ENCODE measurements at regions not wholly inside any gene's neighbourhood (a gene's known extent, or its start where the extent isn't known, plus 50 kb on each side); places are given as distances from the start of the nearest gene placed in this dataset.

DNA sequence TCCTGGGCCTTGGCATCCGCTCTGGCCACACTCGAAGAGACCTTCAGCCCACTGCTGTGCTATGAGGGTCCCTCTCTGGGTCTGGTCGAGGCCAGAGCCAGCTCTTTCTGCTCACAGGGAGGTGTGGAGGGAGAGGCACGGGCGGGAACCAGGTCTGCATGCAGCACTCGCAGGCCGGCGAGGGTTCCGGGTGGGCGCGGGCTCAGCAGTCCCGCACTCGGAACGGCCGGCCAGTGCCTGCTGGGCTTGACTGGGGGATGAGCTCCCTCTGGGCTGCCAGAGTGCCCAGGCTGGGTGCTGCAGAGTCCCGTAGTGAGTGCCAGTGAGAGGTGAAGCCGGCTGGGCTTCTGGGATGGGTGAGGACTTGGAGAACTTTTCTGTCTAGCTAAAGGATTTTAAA is 882.7 kb downstream of the XPNPEP1 start:
- DNase-seq (ENCODE audit: extremely low read depth, insufficient read length): no peak
- H3K36me3 ChIP-seq (ENCODE audit: control insufficient read depth, insufficient read depth, low read length): no peaks in the 10 kb centered on the region
- no peak overlapping the region for H3K4me3 ChIP-seq (replicated peaks; ENCODE audit: low read depth, low read length)
- no peaks in the 10 kb centered on the region for H3K27me3 ChIP-seq (replicated peaks; ENCODE audit: control insufficient read depth, insufficient read depth, low read length)
- TF ChIP-seq, protein P1, sequence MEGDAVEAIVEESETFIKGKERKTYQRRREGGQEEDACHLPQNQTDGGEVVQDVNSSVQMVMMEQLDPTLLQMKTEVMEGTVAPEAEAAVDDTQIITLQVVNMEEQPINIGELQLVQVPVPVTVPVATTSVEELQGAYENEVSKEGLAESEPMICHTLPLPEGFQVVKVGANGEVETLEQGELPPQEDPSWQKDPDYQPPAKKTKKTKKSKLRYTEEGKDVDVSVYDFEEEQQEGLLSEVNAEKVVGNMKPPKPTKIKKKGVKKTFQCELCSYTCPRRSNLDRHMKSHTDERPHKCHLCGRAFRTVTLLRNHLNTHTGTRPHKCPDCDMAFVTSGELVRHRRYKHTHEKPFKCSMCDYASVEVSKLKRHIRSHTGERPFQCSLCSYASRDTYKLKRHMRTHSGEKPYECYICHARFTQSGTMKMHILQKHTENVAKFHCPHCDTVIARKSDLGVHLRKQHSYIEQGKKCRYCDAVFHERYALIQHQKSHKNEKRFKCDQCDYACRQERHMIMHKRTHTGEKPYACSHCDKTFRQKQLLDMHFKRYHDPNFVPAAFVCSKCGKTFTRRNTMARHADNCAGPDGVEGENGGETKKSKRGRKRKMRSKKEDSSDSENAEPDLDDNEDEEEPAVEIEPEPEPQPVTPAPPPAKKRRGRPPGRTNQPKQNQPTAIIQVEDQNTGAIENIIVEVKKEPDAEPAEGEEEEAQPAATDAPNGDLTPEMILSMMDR (IDR thresholded peaks at IDR 0.05; ENCODE audit: insufficient read depth, low read length, poor library complexity, severe bottlenecking): no peak

DNA sequence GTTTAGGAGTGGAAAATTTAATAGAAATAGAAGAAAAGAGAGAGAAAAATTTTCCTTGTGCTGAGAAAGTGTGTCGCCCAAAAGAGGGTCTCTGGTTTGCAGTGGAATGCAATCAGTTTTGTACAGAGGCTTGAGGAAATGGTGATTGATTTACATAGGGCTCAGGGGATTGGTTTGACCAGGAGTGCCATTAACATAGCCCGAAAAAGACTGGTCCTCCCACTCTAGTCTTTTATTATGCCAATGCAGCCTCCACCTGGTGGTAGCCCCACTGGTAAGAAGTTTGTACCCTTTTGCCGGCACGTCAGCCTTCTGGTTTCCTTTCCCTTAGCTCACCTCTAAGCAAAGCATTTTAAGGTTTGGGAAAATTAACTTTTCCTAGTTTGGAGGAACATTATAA is 885.3 kb downstream of the XPNPEP1 start:
- Histone ChIP-seq H3K27me3 (replicated peaks; ENCODE audit: control insufficient read depth, insufficient read depth, low read length) (no peaks in the 10 kb centered on the region), H3K36me3 (ENCODE audit: control insufficient read depth, insufficient read depth, low read length) (no peaks in the 10 kb centered on the region), H3K4me3 (replicated peaks; ENCODE audit: low read depth, low read length) (no peak overlapping the region)
- no peak for DNase-seq (ENCODE audit: extremely low read depth, insufficient read length)
- TF ChIP-seq, protein P1 (IDR thresholded peaks at IDR 0.05; ENCODE audit: insufficient read depth, low read length, poor library complexity, severe bottlenecking): no peak

DNA sequence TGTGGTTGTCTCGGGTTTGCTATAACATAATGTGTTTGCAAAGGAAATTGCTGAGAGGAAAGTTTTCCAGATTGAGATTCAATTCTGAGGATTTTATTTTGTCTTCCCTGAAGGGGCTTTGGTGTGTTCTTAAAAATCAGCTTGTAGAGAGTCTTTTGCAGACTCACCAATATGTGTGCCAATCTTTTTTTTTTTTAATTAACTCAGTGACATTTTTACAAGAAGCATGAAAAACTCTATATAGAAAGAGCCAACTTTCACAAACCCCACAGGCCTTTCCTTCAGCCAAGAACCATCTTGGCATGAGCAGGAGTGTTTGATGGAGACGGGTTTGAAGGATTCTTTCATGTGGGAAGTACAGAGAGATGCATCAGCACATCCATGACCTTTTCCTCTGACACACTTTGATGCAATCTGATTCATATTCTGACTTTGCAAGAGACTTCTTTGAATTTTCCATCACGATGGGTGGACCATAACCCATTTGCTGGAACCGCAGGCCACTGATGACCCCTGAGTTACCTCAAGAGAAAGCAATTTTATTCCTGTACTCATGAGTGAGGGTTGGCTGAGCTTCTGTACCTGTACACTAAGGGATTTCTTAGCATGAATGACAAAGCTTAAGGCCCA is 892.6 kb downstream of the XPNPEP1 start:
- TF ChIP-seq, protein P1 (IDR thresholded peaks at IDR 0.05; ENCODE audit: insufficient read depth, low read length, poor library complexity, severe bottlenecking): no peak
- Histone ChIP-seq H3K4me3 (replicated peaks; ENCODE audit: low read depth, low read length) (no peak overlapping the region), H3K27me3 (replicated peaks; ENCODE audit: control insufficient read depth, insufficient read depth, low read length) (no peaks in the 10 kb centered on the region; the same call in 1 of the 2 replicates), H3K36me3 (ENCODE audit: control insufficient read depth, insufficient read depth, low read length) (no peaks in the 10 kb centered on the region)
- no peak for DNase-seq (ENCODE audit: extremely low read depth, insufficient read length)

DNA sequence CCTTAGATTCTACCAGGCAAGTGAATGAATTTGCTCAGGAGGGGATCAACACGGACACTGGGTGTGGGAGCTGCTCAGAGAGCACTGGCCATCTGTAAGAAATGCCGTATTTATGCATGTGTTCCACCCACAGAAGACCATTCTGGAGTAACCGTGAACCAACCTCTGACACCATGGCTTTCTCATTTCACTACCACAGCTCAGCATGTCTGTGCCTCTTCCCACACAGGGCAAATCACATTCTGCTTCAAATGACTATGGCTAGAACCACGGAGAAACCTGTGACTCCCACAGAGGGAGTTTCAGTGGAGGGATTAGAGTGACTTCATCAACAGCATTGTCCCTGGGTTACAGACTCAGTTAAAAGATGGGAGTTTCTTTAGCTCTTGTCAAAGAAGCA is 893.4 kb downstream of the XPNPEP1 start:
- Histone ChIP-seq H3K36me3 (ENCODE audit: control insufficient read depth, insufficient read depth, low read length) (no peaks in the 10 kb centered on the region), H3K27me3 (replicated peaks; ENCODE audit: control insufficient read depth, insufficient read depth, low read length) (no peaks in the 10 kb centered on the region; the same call in 1 of the 2 replicates), H3K4me3 (replicated peaks; ENCODE audit: low read depth, low read length) (no peak overlapping the region)
- TF ChIP-seq, protein P1 (IDR thresholded peaks at IDR 0.05; ENCODE audit: insufficient read depth, low read length, poor library complexity, severe bottlenecking): no peak
- DNase-seq (ENCODE audit: extremely low read depth, insufficient read length): no peak

DNA sequence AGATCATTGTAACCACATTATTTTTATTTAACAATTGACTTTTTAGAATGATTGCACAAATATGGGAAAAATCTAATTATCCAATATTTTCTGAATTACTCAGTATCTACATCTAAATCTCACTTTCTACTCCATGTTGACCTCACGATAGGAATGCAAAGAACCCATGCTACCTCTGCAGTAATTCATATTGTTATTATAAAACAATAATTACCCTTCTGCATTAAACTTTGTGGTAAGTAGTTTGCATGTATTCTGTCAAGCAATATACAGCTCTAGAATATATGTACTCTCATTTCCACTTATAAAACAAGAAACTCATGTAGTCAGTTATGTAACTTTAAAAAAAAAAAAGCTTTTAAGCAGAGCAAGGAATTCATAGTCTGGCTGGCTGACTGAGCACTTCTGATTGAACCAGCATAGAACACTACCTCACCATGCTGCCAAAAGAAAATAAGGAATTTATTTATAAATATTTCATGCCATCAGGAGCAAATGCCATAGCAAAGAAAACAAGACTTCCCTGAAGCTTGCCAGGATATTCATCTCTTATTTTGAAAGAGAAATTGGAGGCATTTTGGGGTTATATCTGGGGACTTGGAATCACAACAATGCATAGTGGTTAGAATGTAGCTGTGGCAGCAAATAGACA is 895.7 kb downstream of the XPNPEP1 start:
- no peak overlapping the region for H3K4me3 ChIP-seq (replicated peaks; ENCODE audit: low read depth, low read length)
- no peak for DNase-seq (ENCODE audit: extremely low read depth, insufficient read length)
- no peaks in the 10 kb centered on the region for H3K36me3 ChIP-seq (ENCODE audit: control insufficient read depth, insufficient read depth, low read length)
- H3K27me3 ChIP-seq (replicated peaks; ENCODE audit: control insufficient read depth, insufficient read depth, low read length): no peaks in the 10 kb centered on the region; the same call in 1 of the 2 replicates
- TF ChIP-seq, protein P1 (IDR thresholded peaks at IDR 0.05; ENCODE audit: insufficient read depth, low read length, poor library complexity, severe bottlenecking): no peak

Measured in GM06990 (cell line).